Left kidney (tissue), 1 donor: ENCODE measurements at regions not wholly inside any gene's neighbourhood (a gene's known extent, or its start where the extent isn't known, plus 50 kb on each side); places are given as distances from the start of the nearest gene placed in this dataset.
"Not testable (repeated sequence)": the region's sequence is repeated elsewhere in the genome, so short reads cannot be mapped to it uniquely, and the experiment has no call there.

ENCODE experiments used
- DNase-seq: peaks from one replicate; pipeline ENCODE4 v3.0.0-alpha.2; 2013

DNA sequence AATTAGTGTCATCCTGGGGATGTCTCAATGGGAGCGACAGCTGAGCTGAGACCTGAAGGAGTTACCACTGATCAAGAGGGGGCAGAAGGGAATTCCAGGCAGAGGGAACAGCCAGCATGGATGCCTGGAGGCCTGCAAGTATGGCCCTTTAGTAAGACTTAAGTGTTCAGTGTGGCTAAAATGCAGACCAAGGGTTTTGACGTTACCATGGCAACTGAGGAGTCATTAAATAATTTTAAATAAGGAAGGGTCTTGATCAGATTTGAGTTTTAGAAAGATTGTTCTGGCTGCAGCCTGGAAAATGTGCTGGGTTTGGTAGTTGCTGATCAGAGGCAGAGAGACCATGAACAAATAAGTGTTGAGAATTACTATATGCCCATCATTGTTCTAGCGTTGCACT lies 285.5 kb downstream of the USP46 start:
- no peak for DNase-seq

GRCh38 chr4:52374877-52375276 lies 284.2 kb downstream of the USP46 start:
- DNase-seq = no peak

DNA sequence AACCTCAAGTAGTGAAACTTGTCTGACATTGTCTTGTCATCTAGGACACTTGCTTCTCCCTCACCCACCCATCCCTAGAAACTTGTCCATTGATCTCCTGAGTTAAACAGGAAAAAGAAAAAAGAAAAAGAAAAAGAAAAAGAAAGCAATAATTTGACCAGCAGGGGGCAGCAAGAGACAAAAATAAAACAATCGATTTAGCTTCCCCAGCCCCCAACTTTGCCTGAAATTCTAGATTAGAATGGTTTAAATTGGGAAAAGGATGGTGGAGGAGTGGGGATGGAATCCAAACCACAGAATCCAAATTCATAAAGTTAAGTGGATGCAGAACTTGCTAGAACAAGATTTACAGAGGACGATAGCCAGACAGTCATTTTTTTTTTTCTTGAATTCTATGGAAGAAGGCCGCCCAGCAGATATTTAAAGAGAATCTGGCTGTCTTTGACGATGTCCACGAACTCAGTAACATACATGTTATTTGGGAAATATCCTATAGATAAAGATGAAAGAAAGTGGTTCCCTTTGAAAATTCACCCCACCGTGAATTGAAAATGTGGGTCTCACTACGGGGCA lies 282.9 kb downstream of the USP46 start:
- peak; percentile 76 for DNase-seq

DNA sequence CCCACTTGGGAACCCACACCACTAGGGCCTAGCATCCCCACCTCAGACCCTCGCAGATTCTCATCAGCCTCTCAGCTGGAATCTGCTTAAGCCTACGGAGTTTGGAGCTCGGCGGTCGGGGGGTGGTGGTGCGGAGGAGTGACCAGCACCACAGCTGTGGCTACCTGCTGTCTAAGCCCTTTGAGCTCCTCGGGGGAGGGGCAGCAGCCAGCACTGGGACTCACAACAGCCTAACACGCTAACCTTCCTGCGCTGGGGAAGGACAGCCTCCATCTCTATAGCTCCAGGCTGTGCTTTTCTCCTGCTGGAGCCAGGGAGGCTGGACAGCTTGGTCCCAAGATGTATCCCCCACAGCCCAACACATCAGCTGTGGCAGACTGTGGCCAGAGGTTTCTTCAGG lies 281.5 kb downstream of the USP46 start:
- no peak for DNase-seq

GRCh38 chr4:52407545-52407944 lies 251.6 kb downstream of the USP46 start:
- DNase-seq = no peak

- no peak for DNase-seq
Measured at GRCh38 chr4:52408032-52408431, 251.1 kb downstream of the USP46 start.

- DNase-seq = no peak
Measured at GRCh38 chr4:52408471-52408870, 250.6 kb downstream of the USP46 start.

GRCh38 chr4:52409766-52410165 lies 249.3 kb downstream of the USP46 start:
- not testable (repeated sequence) for DNase-seq

GRCh38 chr4:52410971-52411370 lies 248.1 kb downstream of the USP46 start:
- DNase-seq = no peak

DNA sequence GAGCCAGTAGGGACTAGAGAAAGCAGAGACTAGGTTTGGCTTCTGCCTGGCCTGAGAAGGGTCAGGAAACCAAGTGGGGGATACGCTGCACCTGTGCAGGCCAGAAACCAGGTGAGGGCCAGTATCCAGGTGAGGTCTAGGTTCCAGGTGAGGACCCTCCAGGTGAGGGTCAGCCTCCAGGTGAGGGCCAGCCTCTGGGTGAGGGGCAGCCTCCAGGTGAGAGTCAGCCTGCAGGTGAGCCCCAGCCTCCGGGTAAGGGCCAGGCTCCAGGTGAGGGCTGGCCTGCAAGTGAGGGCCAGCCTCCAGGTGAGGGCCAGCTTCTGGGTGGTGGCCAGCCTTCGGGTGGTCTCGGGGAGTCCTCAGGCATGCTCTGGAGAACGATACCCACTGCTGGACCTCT lies 238.8 kb downstream of the USP46 start:
- DNase-seq = no peak

- peak; percentile 21 for DNase-seq
Measured at GRCh38 chr4:52421811-52422213, 237.3 kb downstream of the USP46 start.

- DNase-seq = no peak
Measured at GRCh38 chr4:52423967-52424366, 235.1 kb downstream of the USP46 start.

GRCh38 chr4:52425751-52426326 lies 233.3 kb downstream of the USP46 start:
- DNase-seq = no peak

GRCh38 chr4:52431410-52431809 lies 227.7 kb downstream of the USP46 start:
- no peak for DNase-seq

DNA sequence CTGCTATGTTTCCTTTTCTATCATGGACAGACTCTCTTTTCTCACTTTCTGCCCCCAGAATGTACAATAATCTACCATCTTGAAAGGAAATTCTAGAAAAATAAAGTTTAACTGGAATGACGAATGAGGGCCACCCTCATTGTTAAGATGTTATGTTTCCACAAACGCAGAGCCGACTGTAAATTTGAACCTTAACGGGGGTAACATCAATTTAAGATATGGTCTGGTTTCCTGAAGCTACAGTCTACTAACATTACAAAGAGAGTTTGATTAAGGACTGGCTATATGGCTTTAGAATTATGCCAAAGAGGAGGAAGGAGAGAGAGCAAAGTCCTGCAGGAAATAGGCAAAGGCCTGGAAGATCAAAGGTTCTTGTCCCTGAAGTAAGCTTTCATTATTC lies 227.2 kb downstream of the USP46 start:
- peak; percentile 37 for DNase-seq

- DNase-seq = not testable (repeated sequence)
Measured at GRCh38 chr4:52442524-52442923, 216.6 kb downstream of the USP46 start.

DNA sequence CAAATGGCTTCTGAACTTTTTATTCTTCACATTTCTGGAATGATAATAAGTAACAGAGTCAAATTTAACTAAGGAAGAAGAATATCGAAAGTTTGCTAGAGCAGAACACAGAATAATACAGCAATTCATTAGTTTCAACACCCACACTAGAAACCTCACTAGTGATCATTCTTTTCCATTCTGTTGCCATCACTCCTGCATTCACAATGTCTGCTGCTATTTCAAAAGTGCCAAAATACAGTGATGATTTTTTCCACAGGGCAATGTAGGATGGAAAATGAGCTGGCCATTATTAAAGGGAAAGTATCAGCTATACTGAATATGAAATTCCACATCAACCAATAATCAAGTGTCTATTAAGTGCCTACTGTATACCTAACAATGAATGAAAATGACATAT lies 186.7 kb downstream of the USP46 start:
- no peak for DNase-seq

DNA sequence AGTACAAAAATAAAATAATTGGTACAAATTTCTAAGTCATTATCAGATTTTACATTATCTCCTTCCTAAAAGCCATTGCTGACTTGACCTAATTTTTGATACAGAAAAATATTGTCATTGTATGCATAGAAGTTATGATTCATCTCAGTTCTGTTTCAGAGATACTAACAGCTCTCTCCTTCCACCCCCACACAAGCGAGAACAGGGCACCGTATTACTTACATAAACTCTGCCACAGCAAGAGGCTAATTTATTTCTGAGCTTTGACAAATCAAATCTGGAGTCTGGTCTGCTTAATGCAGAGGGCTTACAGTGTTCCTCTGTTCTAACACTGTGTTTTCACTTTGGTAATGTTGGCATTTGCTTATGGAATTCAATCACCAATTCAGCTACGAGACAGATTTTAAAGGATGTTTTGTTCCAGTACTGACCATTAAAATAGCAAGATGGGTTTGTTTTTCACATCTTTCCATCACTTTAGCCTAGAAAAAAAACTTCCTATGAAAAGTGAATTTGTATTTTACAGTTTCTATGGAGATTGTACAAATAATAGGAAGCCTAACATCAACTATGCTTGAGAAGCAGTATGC lies 181.8 kb downstream of the USP46 start:
- DNase-seq = no peak

GRCh38 chr4:52483186-52483890 lies 175.8 kb downstream of the USP46 start:
- DNase-seq = peak; percentile 61

- DNase-seq = no peak
Measured at GRCh38 chr4:52507774-52508173, 151.3 kb downstream of the USP46 start.

GRCh38 chr4:52510939-52511565 lies 148.0 kb downstream of the USP46 start:
- peak; percentile 29 for DNase-seq

DNA sequence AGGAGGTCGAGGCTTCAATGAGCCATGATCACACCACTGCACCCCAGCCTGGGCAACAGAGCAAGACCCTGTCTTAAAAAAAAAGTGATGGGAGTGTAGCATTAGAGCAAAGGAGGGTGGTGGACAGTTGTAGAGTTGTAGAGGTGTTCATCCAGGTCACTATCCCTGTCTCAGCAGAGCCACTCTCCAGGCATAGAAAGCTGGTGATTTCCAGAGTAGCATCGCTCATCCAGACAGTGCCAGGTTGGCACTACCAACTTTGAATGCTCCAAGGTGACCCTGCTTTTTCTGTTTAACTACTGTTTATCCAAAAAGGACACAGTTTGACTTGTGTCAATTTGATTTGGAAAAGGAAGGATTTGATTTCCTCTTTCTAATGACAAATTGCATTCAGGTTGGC lies 147.3 kb downstream of the USP46 start:
- DNase-seq = no peak

DNA sequence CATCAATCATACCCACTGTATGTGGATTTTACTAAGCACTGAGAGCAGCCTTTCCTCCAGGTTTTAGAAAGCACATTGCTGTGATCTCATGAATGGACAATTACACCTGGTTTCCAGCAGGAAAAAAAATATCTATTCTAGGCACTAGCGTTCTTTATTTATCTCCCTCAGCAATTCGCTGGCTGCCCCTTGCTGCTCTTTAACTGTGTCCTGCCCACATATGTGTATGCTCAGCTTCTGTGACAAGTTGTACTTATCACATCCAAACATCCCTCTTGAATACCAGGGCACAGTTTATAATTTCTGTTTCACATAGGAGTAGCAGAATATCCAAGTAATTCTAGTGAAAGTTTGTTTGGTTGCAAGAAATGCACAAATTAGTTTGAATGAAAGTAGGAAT lies 146.8 kb downstream of the USP46 start:
- no peak for DNase-seq
